Mucosa of stomach (tissue), 1 donor: ENCODE measurements at regions not wholly inside any gene's neighbourhood (a gene's known extent, or its start where the extent isn't known, plus 50 kb on each side); places are given as distances from the start of the nearest gene placed in this dataset.
"Not testable (repeated sequence)": the region's sequence is repeated elsewhere in the genome, so short reads cannot be mapped to it uniquely, and the experiment has no call there.

Source experiments
- H3K27me3 ChIP-seq: one replicate; pipeline ENCODE4 v1.7.0; 2013; ENCODE audit warnings: mild to moderate bottlenecking, low read length; ENCODE audit not compliant: control insufficient read depth, insufficient read depth
- H3K36me3 ChIP-seq: one replicate; pipeline ENCODE4 v1.7.0; 2013; ENCODE audit warnings: low read length; ENCODE audit not compliant: control insufficient read depth, insufficient read depth
- H3K4me1 ChIP-seq: one replicate; pipeline ENCODE4 v1.7.0; 2013; ENCODE audit warnings: mild to moderate bottlenecking, low read length; ENCODE audit not compliant: control insufficient read depth, insufficient read depth
- H3K4me3 ChIP-seq: one replicate; pipeline ENCODE4 v1.7.0; 2013; ENCODE audit warnings: low read length
- H3K9ac ChIP-seq: one replicate; pipeline ENCODE4 v1.7.0; 2013; ENCODE audit warnings: mild to moderate bottlenecking, low read length, moderate library complexity
- H3K9me3 ChIP-seq: one replicate; pipeline ENCODE4 v1.7.0; 2013; ENCODE audit warnings: mild to moderate bottlenecking, low read length, moderate library complexity; ENCODE audit not compliant: control insufficient read depth
- donor health status: Pancreatic carcinoma.

DNA sequence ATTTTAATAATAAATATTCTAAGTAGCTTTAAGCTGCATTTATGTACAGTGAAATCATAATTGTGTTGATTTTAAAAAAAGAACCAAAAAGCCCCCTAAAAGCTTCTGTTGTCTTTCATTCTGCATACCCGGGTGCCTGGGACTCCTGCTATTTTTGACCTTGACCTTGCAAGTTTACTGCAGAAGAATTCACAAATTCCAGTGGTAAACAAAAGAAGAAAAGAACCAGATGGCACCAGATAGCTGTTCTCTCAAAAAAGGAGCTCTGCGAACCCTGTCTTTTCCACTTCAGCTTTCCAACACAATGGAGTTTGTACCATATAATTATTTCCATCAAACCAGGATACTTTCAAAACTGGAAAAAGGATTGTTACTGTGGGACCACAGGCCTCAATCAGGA lies 363.3 kb downstream of the SMOC2 start:
- H3K27me3 ChIP-seq, result no peaks in the 10 kb centered on the region
- H3K4me3 ChIP-seq, result no peak overlapping the region
- no peaks in the 10 kb centered on the region for H3K4me1 ChIP-seq
- no peaks in the 10 kb centered on the region for H3K36me3 ChIP-seq
- no peak overlapping the region for H3K9ac ChIP-seq
- no peaks in the 10 kb centered on the region for H3K9me3 ChIP-seq

DNA sequence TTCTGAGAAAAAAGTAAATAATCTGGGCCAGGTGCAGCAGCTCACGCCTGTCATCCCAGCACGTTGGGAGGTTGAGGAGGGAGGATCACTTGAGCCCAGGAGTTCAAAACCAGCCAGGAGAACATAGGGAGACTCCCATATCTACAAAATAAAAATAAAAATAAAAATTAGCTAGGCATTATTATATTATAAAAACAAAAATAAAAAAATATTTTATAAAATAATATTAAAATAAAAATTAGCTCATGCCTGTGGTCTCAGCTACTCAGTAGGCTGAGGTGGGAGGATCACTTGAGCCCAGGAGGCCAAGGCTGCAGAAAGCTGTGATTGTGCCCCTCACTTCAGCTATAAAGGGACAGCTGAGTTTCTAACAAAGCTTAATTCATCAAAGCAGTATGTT lies 362.9 kb downstream of the SMOC2 start:
- Histone ChIP-seq H3K9me3 (no peaks in the 10 kb centered on the region), H3K9ac (no peak overlapping the region), H3K4me1 (no peaks in the 10 kb centered on the region), H3K27me3 (no peaks in the 10 kb centered on the region), H3K36me3 (no peaks in the 10 kb centered on the region), H3K4me3 (no peak overlapping the region)

DNA sequence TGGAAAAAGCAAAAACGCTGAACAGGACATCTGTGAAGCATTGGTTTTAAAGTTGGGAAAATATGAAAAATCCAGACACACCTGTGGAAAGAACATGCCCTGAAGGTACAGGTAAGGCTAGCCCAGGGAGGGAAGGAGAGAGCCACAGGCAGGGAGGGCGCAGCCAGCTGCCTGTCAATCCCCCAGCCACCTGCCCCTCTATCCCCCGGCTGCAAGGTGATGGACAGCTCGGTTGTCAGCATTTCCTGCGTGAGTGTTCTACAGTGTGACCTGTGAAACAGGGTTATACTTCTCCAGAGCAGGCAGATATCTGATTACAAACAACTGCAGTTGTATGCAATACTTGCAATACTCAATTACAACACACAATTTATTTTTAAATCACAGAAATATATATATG lies 358.1 kb downstream of the SMOC2 start:
- Histone ChIP-seq H3K36me3 (no peaks in the 10 kb centered on the region), H3K4me1 (no peaks in the 10 kb centered on the region), H3K27me3 (peaks cover 2% of the 10 kb centered on the region), H3K4me3 (no peak overlapping the region), H3K9me3 (no peaks in the 10 kb centered on the region), H3K9ac (no peak overlapping the region)

DNA sequence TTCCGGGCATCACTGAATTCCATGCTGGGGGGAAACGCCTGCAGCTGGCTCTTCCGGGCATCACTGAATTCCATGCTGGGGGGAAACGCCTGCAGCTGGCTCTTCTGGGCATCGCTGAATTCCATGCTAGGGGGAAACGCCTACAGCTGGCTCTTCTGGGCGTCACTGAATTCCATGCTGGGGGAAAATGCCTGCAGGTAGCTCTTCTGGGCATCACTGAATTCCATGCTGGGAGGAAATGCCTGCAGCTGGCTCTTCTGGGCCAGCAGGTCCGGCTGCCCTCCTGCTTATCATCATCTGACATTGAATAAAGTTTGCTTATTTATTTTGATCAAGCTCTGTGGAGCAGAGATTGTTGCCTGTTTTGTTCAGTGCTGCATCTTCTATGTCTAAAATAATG lies 355.1 kb downstream of the SMOC2 start:
- Histone ChIP-seq H3K36me3 (no peaks in the 10 kb centered on the region), H3K4me1 (no peaks in the 10 kb centered on the region), H3K9ac (no peak overlapping the region), H3K9me3 (no peaks in the 10 kb centered on the region), H3K27me3 (peaks cover 2% of the 10 kb centered on the region), H3K4me3 (no peak overlapping the region)

DNA sequence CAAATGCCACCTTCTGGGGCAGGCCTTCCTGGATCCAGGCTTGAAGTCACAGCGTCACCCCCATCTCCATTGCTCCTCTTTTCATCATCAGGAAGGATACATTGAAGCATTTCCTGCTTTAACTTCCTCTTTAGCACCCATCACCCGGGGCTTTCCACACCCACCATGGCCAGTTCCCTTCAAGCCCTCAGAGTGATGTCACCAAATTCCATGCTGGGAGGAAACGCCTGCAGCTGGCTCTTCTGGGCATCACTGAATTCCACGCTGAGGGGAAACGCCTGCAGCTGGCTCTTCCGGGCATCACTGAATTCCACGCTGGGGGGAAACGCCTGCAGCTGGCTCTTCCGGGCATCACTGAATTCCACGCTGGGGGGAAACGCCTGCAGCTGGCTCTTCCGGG lies 354.6 kb downstream of the SMOC2 start:
- not testable (repeated sequence) for H3K36me3 ChIP-seq

DNA sequence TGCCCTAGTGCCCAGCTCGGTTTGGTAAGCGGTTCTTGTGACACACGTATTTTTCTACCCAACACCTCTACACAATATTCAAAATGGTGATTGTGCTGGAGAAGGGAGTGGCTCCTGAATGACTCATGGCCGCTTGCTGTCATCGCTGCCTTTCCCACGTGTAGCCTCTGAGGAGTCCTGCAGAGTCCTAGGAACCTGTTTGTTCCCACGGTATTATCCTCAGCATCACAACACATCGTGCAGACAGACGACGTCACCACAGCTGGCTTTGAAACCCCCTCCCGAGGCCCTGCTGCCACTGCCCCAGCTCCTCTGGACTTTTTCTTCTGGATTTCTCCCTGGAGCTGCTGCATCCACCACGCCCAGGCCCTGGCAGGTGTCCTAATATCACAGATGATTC lies 353.5 kb downstream of the SMOC2 start:
- Histone ChIP-seq H3K36me3 (no peaks in the 10 kb centered on the region), H3K27me3 (peaks cover 2% of the 10 kb centered on the region), H3K4me1 (no peaks in the 10 kb centered on the region), H3K9me3 (no peaks in the 10 kb centered on the region), H3K4me3 (no peak overlapping the region), H3K9ac (no peak overlapping the region)

More for the DNA sequence above, 354.6 kb downstream of the SMOC2 start:
- not testable (repeated sequence) for H3K9ac ChIP-seq, H3K4me3 ChIP-seq, H3K9me3 ChIP-seq, H3K4me1 ChIP-seq, H3K27me3 ChIP-seq

DNA sequence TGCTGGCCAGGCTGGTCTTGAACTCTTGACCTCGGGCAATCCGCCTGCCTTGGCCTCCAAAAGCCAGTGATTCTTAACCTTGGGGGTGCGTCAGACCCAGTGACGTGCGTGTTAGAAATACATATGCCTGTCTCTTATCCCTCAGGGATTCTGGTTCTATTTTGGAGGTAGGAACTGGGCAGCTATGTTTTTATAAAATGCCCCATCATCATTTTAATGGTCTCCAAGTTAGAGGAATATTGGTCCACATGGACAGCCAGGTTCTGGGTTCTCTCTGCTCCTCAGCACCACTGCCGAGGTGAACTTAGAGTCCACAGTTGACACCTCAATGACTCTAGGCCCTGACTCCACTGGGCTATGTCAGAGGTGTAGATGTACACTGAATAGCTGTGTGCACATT lies 352.7 kb downstream of the SMOC2 start:
- H3K9me3 ChIP-seq, result no peaks in the 10 kb centered on the region
- H3K36me3 ChIP-seq, result no peaks in the 10 kb centered on the region
- H3K9ac ChIP-seq, result no peak overlapping the region
- H3K27me3 ChIP-seq, result peaks cover 2% of the 10 kb centered on the region
- H3K4me1 ChIP-seq, result no peaks in the 10 kb centered on the region
- H3K4me3 ChIP-seq, result no peak overlapping the region

DNA sequence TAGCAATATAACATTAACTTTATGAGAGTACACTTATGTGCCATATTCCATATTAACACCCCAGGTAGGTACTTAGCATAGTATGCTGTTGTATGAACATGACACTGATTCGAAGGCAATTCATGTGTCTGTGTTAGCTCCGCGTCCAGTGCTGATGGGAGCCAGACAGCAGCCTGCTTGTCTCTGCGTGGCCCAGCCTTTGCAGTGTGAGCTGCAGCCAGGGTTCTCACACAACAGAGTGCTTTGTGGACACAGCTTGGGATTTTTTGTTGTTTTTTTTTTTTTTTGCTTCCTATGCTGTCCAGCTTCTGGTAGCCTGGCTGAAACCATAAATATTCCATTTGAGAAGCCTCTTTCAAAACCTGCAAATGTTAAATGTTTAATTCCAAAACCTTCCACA lies 350.9 kb downstream of the SMOC2 start:
- no peaks in the 10 kb centered on the region for H3K9me3 ChIP-seq
- no peaks in the 10 kb centered on the region for H3K36me3 ChIP-seq
- H3K27me3 ChIP-seq, result peaks cover 2% of the 10 kb centered on the region
- no peaks in the 10 kb centered on the region for H3K4me1 ChIP-seq
- no peak overlapping the region for H3K9ac ChIP-seq
- H3K4me3 ChIP-seq, result no peak overlapping the region

DNA sequence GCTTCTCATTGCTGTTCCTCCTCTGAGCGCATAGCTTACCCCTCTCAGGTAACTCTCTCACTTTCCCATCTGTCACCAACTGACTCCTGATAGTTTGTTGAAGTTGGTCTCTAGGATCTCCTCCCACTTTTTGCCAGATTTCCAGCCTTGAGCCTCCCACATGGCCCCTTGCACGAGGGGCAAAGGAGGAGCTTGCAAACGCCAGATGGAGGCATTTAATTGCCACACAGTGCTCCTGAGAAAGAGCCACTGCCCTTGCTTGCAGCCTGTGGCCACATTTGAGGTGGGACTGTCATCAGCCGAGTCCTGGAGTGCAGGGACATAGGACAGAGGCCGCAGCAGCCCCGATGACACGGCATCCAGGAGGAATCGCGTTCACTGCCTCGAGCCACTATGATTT lies 348.7 kb downstream of the SMOC2 start:
- no peaks in the 10 kb centered on the region for H3K36me3 ChIP-seq
- H3K9ac ChIP-seq, result no peak overlapping the region
- no peaks in the 10 kb centered on the region for H3K9me3 ChIP-seq
- H3K27me3 ChIP-seq, result no peaks in the 10 kb centered on the region
- H3K4me3 ChIP-seq, result no peak overlapping the region
- H3K4me1 ChIP-seq, result no peaks in the 10 kb centered on the region

DNA sequence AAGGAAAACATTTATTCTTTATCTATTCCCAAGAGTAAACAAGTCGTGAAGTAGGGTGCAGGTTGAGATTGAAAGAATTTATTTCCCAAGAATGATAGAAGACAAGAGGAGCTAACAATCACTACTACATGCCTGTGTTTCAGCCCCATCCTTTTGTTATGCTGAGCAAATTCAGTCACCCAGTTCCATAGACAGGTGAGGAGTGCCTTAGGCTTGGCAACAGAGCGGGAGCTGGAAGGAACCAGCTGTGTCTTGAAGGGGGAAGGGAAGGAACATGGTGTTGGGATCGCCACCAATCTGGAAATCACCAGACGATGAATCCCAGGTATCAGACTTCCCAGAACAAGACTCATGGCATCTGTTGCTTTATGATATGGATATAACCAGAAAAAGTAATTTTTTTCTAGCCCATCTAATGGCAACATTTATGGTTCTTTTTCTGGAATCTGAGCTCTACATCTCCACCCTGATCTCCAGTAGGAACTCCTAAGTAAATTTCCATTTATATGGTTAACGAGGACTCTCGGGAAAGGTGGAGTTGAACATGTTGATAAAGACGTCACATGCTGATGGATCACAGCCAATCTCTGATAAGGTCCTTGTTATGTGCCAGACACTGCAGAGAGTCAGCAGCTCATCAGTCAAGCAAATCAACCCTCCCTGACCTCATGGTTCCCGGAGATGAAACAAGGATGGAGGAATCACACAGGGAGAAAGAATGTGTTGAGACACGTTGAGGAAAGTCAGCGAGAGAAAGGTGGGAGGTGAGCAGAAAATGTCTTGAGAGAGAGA lies 344.9 kb downstream of the SMOC2 start:
- no peak overlapping the region for H3K4me3 ChIP-seq
- no peak overlapping the region for H3K9ac ChIP-seq
- H3K36me3 ChIP-seq, result no peaks in the 10 kb centered on the region
- no peaks in the 10 kb centered on the region for H3K9me3 ChIP-seq
- H3K4me1 ChIP-seq, result no peaks in the 10 kb centered on the region
- H3K27me3 ChIP-seq, result no peaks in the 10 kb centered on the region

DNA sequence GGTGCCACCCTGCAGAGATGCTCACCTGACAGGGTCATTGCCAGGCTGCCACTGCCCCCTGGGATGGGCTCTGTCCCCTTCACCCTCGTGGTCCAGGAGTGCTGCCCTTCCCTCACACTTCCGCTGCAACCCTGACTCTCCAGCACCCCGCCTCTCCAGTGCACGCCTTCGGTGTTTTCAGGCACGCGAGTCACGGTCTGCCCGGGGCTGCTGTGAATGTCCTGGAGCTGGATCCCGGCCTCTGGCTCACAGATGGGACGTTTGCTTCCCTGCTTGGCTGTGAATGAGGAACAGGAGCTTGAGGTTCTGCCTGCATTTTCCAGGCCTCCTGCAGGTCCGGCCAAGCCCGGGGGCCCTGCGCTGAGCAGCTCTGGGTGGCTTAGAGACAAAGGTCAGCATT lies 343.4 kb downstream of the SMOC2 start:
- no peak overlapping the region for H3K9ac ChIP-seq
- H3K9me3 ChIP-seq, result no peaks in the 10 kb centered on the region
- no peaks in the 10 kb centered on the region for H3K4me1 ChIP-seq
- no peak overlapping the region for H3K4me3 ChIP-seq
- H3K27me3 ChIP-seq, result no peaks in the 10 kb centered on the region
- H3K36me3 ChIP-seq, result no peaks in the 10 kb centered on the region

DNA sequence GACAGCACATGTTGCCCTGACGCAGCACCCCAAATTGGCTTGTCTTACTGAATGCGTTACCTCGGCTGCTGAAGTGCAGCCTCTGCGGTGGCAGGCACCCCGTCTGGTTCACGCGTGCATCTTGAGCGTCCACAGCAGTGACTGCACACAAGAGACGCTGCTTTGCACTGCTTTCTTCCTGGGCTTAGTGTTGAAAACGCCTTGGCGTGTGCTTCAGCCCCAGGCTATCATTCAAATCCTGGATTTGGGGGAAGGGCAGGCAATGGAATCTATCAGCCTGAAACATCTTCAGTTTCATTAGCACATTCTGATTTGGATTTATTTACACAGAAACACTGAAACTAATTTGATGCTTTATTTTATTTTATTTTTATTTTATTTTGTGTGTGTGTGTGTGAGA lies 342.7 kb downstream of the SMOC2 start:
- no peak overlapping the region for H3K4me3 ChIP-seq
- no peaks in the 10 kb centered on the region for H3K9me3 ChIP-seq
- H3K27me3 ChIP-seq, result no peaks in the 10 kb centered on the region
- H3K9ac ChIP-seq, result no peak overlapping the region
- no peaks in the 10 kb centered on the region for H3K4me1 ChIP-seq
- no peaks in the 10 kb centered on the region for H3K36me3 ChIP-seq
